OCI-LY3 (cell line): ENCODE measurements at regions not wholly inside any gene's neighbourhood (a gene's known extent, or its start where the extent isn't known, plus 50 kb on each side); places are given as distances from the start of the nearest gene placed in this dataset.

Source experiments
- H2AFZ ChIP-seq: fragments of 200-600, 300-600 bp; shearing (Covaris generic); 2 replicates; pipeline ENCODE4 v1.6.0; 2014; ENCODE audit warnings: antibody characterized with exemption, low read depth, low read length
- H3K27ac ChIP-seq: fragments of 200-600, 300-600 bp; sonication (generic); 2 replicates; pipeline ENCODE4 v1.5.1; 2014; ENCODE audit warnings: mild to moderate bottlenecking, low read length, moderate library complexity, mixed read lengths
- H3K27me3 ChIP-seq: fragments of 200-600, 300-600 bp; sonication (generic); 2 replicates; pipeline ENCODE4 v1.6.1; 2014; ENCODE audit warnings: low read depth, low read length, mixed read lengths
- H3K36me3 ChIP-seq: fragments of 200-600, 300-600 bp; sonication (generic); replicated peaks from 2 replicates; pipeline ENCODE3; 2014; ENCODE audit warnings: low read depth, low read length, mixed read lengths
- H3K4me1 ChIP-seq: fragments of 300-600, 200-600 bp; sonication (generic); 2 replicates; pipeline ENCODE4 v1.6.1; 2014; ENCODE audit warnings: low read length, mixed read lengths
- H3K4me2 ChIP-seq: fragments of 200-600, 300-600 bp; sonication (generic); 2 replicates; pipeline ENCODE4 v1.6.1; 2014; ENCODE audit warnings: low read length, mixed read lengths
- H3K4me3 ChIP-seq: fragments of 300-600, 200-600 bp; sonication (generic); 2 replicates; pipeline ENCODE4 v1.5.1; 2014; ENCODE audit warnings: antibody characterized with exemption, mild to moderate bottlenecking, low read length, moderate library complexity
- H3K79me2 ChIP-seq: fragments of 300-600, 200-600 bp; shearing (Covaris generic); 2 replicates; pipeline ENCODE4 v1.6.1; 2014; ENCODE audit warnings: mild to moderate bottlenecking, low read length, mixed read lengths
- H3K9ac ChIP-seq: fragments of 300-600, 200-600 bp; shearing (Covaris generic); 2 replicates; pipeline ENCODE4 v1.6.0; 2014; ENCODE audit warnings: mild to moderate bottlenecking, low read length, moderate library complexity
- H3K9me3 ChIP-seq: fragments of 200-600, 300-600 bp; shearing (Covaris generic); 2 replicates; pipeline ENCODE4 v1.6.1; 2014; ENCODE audit warnings: low read length, mixed read lengths; ENCODE audit not compliant: insufficient read depth
- H4K20me1 ChIP-seq: fragments of 200-600, 300-600 bp; sonication (generic); 2 replicates; pipeline ENCODE4 v1.6.1; 2016; ENCODE audit warnings: low read length, mixed read lengths; ENCODE audit not compliant: insufficient read depth
- CTCF ChIP-seq: fragments of 200-600, 300-600 bp; sonication (generic); IDR thresholded peaks from 2 replicates; pipeline ENCODE4 v1.5.1; 2014; ENCODE audit warnings: antibody characterized with exemption, low read length, low read depth
- EZH2phosphoT487 ChIP-seq: fragments of 200-600 bp; shearing (Covaris generic); IDR thresholded peaks from 2 replicates; pipeline ENCODE4 v1.6.1; 2018; ENCODE audit warnings: antibody characterized with exemption, mixed run types, low read depth

DNA sequence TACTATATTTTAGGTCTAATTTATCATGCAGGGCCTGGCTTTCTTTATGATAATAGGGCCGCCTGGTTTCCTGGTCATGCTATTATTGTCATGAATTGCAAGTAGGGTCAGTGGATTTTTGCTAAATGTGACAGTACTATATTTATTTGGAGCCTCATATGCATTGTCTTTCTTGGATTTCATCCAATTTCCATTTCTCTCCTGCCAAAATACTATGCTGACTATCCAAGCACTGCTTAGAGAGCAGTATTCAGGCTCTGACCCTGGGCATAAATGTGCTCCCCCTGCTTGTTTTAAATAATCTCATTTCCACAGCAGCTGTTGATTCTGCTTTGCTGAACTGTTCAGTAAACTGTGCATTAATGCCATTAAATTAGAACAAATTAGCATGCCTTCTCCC is 269.3 kb downstream of the GPM6A start:
- TF ChIP-seq CTCF: no peak
- no peak for TF ChIP-seq EZH2phosphoT487
- H3K9me3 ChIP-seq: no peaks in the 10 kb centered on the region
- H3K4me3 ChIP-seq: no peak overlapping the region
- no peak overlapping the region for H3K9ac ChIP-seq
- no peaks in the 10 kb centered on the region for H3K79me2 ChIP-seq
- no peak overlapping the region for H3K4me2 ChIP-seq
- H3K4me1 ChIP-seq: no peaks in the 10 kb centered on the region
- H4K20me1 ChIP-seq: no peaks in the 10 kb centered on the region
- no peaks in the 10 kb centered on the region for H3K36me3 ChIP-seq
- no peaks in the 10 kb centered on the region for H3K27me3 ChIP-seq
- H2AFZ ChIP-seq: no peak overlapping the region
- no peak overlapping the region for H3K27ac ChIP-seq

GRCh38 chr4:175559126-175559525 is 252.9 kb downstream of the GPM6A start:
- Histone ChIP-seq H3K36me3 (no peaks in the 10 kb centered on the region), H4K20me1 (no peaks in the 10 kb centered on the region), H2AFZ (no peak overlapping the region), H3K27ac (no peak overlapping the region), H3K4me2 (no peak overlapping the region), H3K4me3 (no peak overlapping the region), H3K27me3 (no peaks in the 10 kb centered on the region), H3K9ac (no peak overlapping the region), H3K9me3 (no peaks in the 10 kb centered on the region), H3K4me1 (no peaks in the 10 kb centered on the region), H3K79me2 (no peaks in the 10 kb centered on the region)
- TF ChIP-seq EZH2phosphoT487: no peak
- TF ChIP-seq CTCF: no peak

- Histone ChIP-seq H3K27me3 (no peaks in the 10 kb centered on the region), H3K36me3 (no peaks in the 10 kb centered on the region), H3K9me3 (no peaks in the 10 kb centered on the region), H4K20me1 (no peaks in the 10 kb centered on the region), H3K4me1 (no peaks in the 10 kb centered on the region), H3K4me3 (no peak overlapping the region), H3K27ac (no peak overlapping the region), H3K79me2 (no peaks in the 10 kb centered on the region), H3K4me2 (no peak overlapping the region), H3K9ac (no peak overlapping the region), H2AFZ (no peak overlapping the region)
- TF ChIP-seq EZH2phosphoT487: no peak
- TF ChIP-seq CTCF: no peak
Measured at GRCh38 chr4:175559526-175559925, 252.5 kb downstream of the GPM6A start.

- Histone ChIP-seq H3K27ac (no peak overlapping the region), H4K20me1 (no peaks in the 10 kb centered on the region), H3K9ac (no peak overlapping the region), H3K4me3 (no peak overlapping the region), H3K36me3 (no peaks in the 10 kb centered on the region), H3K27me3 (no peaks in the 10 kb centered on the region), H2AFZ (peak overlapping the region; percentile 48; the same call in 1 of the 2 replicates), H3K79me2 (no peaks in the 10 kb centered on the region), H3K9me3 (no peaks in the 10 kb centered on the region), H3K4me1 (no peaks in the 10 kb centered on the region), H3K4me2 (0 out of 2 replicates have a peak overlapping the region, but pooled peaks have one; percentile 5)
- TF ChIP-seq CTCF (peak; percentile 75), EZH2phosphoT487 (no peak)
Measured at GRCh38 chr4:175560604-175561003, 251.5 kb downstream of the GPM6A start.
